WTC11 (cell line): ENCODE measurements at regions not wholly inside any gene's neighbourhood (a gene's known extent, or its start where the extent isn't known, plus 50 kb on each side); places are given as distances from the start of the nearest gene placed in this dataset.

Experiments
- ATAC-seq: fragments of 200-7000 bp; cut with Tn5 transposase; 2 replicates; pipeline ENCODE4 v1.10.0; 2021; ENCODE audit warnings: mild to moderate bottlenecking, moderate library complexity
- CTCF ChIA-PET: fragments of 300-600 bp; sonication (Branson Sonifier 250); formaldehyde crosslinking; loops from one replicate; lab custom pipeline; 2021; ENCODE audit warnings: antibody characterized with exemption; lab: Charles Lee
- POLR2A ChIA-PET: fragments of 350-600 bp; sonication (Branson Sonifier 250); formaldehyde crosslinking; loops from one replicate; lab custom pipeline; 2021; ENCODE audit warnings: antibody characterized with exemption; lab: Charles Lee
- DNase-seq: peaks from one replicate; pipeline ENCODE4 v3.0.0; 2021; ENCODE audit warnings: low spot score
- H3K27ac Mint-ChIP-seq: 2 replicates; pipeline ENCODE4 v1.8.0; 2021; ENCODE audit warnings: mixed read lengths
- H3K27me3 Mint-ChIP-seq: 2 replicates; pipeline ENCODE4 v1.8.0; 2021; ENCODE audit warnings: low read depth, mild to moderate bottlenecking, moderate library complexity, mixed read lengths
- H3K36me3 Mint-ChIP-seq: 2 replicates; pipeline ENCODE4 v1.8.0; 2021; ENCODE audit warnings: mixed read lengths
- H3K4me1 Mint-ChIP-seq: 2 replicates; pipeline ENCODE4 v1.8.0; 2022; ENCODE audit warnings: mixed read lengths
- H3K4me3 Mint-ChIP-seq: 2 replicates; pipeline ENCODE4 v1.8.0; 2021; ENCODE audit warnings: mild to moderate bottlenecking, moderate library complexity, mixed read lengths
- H3K9me3 Mint-ChIP-seq: 2 replicates; pipeline ENCODE4 v1.8.0; 2021; ENCODE audit warnings: mixed read lengths
- CREB1 ChIP-seq: sonication (generic); formaldehyde crosslinking; IDR thresholded peaks from 2 replicates; pipeline ENCODE4 v1.8.0; 2023; ENCODE audit warnings: mild to moderate bottlenecking, missing genetic modification reagents
- ETV6 ChIP-seq: sonication (generic); formaldehyde crosslinking; IDR thresholded peaks from 2 replicates; pipeline ENCODE4 v1.8.1; 2022; ENCODE audit warnings: mild to moderate bottlenecking, missing genetic modification reagents
- GRHL2 ChIP-seq: fragments of 250-450 bp; sonication (Bioruptor Pico); IDR thresholded peaks from 2 replicates; pipeline ENCODE4 v1.8.0; 2022; ENCODE audit warnings: mild to moderate bottlenecking, moderate library complexity; ENCODE audit not compliant: insufficient replicate concordance, severe bottlenecking
- IRF2 ChIP-seq: sonication (generic); formaldehyde crosslinking; IDR thresholded peaks from 2 replicates; pipeline ENCODE4 v1.8.0; 2022; ENCODE audit warnings: low read depth, missing genetic modification reagents, borderline replicate concordance
- NFE2L1 ChIP-seq: sonication (generic); formaldehyde crosslinking; IDR thresholded peaks from 2 replicates; pipeline ENCODE4 v1.8.1; 2023; ENCODE audit warnings: missing genetic modification reagents
- NR1H2 ChIP-seq: sonication (generic); formaldehyde crosslinking; IDR thresholded peaks from 2 replicates; pipeline ENCODE4 v1.9.0; 2021; ENCODE audit warnings: mild to moderate bottlenecking, moderate library complexity, missing genetic modification reagents
- NR3C1 ChIP-seq: sonication (generic); formaldehyde crosslinking; conservative IDR thresholded peaks from 2 replicates; pipeline ENCODE4 v1.8.1; 2023; ENCODE audit warnings: low read depth, mild to moderate bottlenecking, missing genetic modification reagents
- ZNF138 ChIP-seq: sonication (generic); formaldehyde crosslinking; conservative IDR thresholded peaks from 2 replicates; pipeline ENCODE4 v1.8.1; 2022; ENCODE audit warnings: mild to moderate bottlenecking, moderate library complexity, missing genetic modification reagents
- ZNF232 ChIP-seq: sonication (generic); formaldehyde crosslinking; IDR thresholded peaks from 2 replicates; pipeline ENCODE4 v1.8.0; 2022; ENCODE audit warnings: mild to moderate bottlenecking, missing genetic modification reagents
- ZNF317 ChIP-seq: sonication (generic); formaldehyde crosslinking; IDR thresholded peaks from 2 replicates; pipeline ENCODE4 v1.8.1; 2023; ENCODE audit warnings: low read depth, mild to moderate bottlenecking, moderate library complexity, missing genetic modification reagents, borderline replicate concordance
- ZNF671 ChIP-seq: fragments of 250-450 bp; sonication (Bioruptor Pico); IDR thresholded peaks from 2 replicates; pipeline ENCODE4 v1.8.0; 2021; ENCODE audit warnings: mild to moderate bottlenecking
- TF ChIP-seq, protein P1 (sequence below): fragments of 200-600 bp; IDR thresholded peaks from 2 replicates; pipeline ENCODE4 v1.8.0; 2022; ENCODE audit warnings: antibody characterized with exemption
- TF ChIP-seq, protein P2 (sequence below): fragments of 250-450 bp; sonication (Bioruptor Pico); IDR thresholded peaks from 2 replicates; pipeline ENCODE4 v1.9.0; 2021; ENCODE audit warnings: moderate library complexity, mild to moderate bottlenecking, inconsistent platforms, borderline replicate concordance
- TF ChIP-seq, protein P3 (sequence below): fragments of 250-450 bp; sonication (Bioruptor Pico); IDR thresholded peaks from 2 replicates; pipeline ENCODE4 v1.9.0; 2021; ENCODE audit warnings: mild to moderate bottlenecking, borderline replicate concordance
- TF ChIP-seq, protein P4 (sequence below): fragments of 250-450 bp; sonication (Bioruptor Pico); conservative IDR thresholded peaks from 2 replicates; pipeline ENCODE4 v1.9.0; 2021; ENCODE audit warnings: mild to moderate bottlenecking
- TF ChIP-seq, protein P5 (sequence below): sonication (generic); formaldehyde crosslinking; IDR thresholded peaks from 2 replicates; pipeline ENCODE4 v1.8.0; 2023; ENCODE audit warnings: mild to moderate bottlenecking, missing genetic modification reagents
- TF ChIP-seq, protein P6 (sequence below): fragments of 250-450 bp; sonication (Bioruptor Pico); IDR thresholded peaks from 2 replicates; pipeline ENCODE4 v1.9.0; 2021; ENCODE audit warnings: mild to moderate bottlenecking
- TF ChIP-seq, protein P7 (sequence below): sonication (generic); formaldehyde crosslinking; IDR thresholded peaks from 2 replicates; pipeline ENCODE4 v1.8.1; 2023; ENCODE audit warnings: mild to moderate bottlenecking, missing genetic modification reagents
- TF ChIP-seq, protein P8 (sequence below): sonication (generic); formaldehyde crosslinking; IDR thresholded peaks from 2 replicates; pipeline ENCODE4 v1.8.1; 2023; ENCODE audit warnings: mild to moderate bottlenecking, missing genetic modification reagents

DNA sequence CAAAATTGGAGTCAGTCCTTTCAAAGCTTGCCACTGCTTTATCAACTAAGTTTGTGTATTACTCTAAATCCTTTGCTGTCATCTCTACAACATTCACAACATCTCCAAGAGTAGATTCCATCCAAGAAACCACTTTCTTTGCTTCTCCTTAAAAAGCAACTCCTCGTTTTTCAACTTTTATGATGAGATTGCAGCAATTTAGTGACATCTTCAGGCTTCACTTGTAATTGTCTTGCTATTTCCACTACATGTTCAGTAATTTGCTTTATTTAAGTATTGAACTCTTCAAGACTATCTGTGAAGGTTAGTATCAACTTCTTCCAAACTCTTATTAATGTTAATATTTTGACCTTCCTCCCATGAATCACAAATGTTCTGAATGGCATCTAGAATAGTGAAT is 747.9 kb downstream of the TMTC2 start:
- ATAC-seq (no peak), DNase-seq (no peak)
- H3K9me3 Mint-ChIP-seq: peaks cover 25% of the 10 kb centered on the region
- no peaks in the 10 kb centered on the region for H3K27me3 Mint-ChIP-seq
- ChIA-PET CTCF (no interaction called here), POLR2A (no interaction called here)
- H3K27ac Mint-ChIP-seq: no peak overlapping the region
- H3K4me3 Mint-ChIP-seq: no peak overlapping the region
- no peaks in the 10 kb centered on the region for H3K4me1 Mint-ChIP-seq
- TF ChIP-seq ZNF671 (CRISPR knock-in tag): no peak
- TF ChIP-seq ZNF232 (CRISPR knock-in tag): no peak
- TF ChIP-seq, protein P1, sequence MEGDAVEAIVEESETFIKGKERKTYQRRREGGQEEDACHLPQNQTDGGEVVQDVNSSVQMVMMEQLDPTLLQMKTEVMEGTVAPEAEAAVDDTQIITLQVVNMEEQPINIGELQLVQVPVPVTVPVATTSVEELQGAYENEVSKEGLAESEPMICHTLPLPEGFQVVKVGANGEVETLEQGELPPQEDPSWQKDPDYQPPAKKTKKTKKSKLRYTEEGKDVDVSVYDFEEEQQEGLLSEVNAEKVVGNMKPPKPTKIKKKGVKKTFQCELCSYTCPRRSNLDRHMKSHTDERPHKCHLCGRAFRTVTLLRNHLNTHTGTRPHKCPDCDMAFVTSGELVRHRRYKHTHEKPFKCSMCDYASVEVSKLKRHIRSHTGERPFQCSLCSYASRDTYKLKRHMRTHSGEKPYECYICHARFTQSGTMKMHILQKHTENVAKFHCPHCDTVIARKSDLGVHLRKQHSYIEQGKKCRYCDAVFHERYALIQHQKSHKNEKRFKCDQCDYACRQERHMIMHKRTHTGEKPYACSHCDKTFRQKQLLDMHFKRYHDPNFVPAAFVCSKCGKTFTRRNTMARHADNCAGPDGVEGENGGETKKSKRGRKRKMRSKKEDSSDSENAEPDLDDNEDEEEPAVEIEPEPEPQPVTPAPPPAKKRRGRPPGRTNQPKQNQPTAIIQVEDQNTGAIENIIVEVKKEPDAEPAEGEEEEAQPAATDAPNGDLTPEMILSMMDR: no peak
- TF ChIP-seq, protein P2, sequence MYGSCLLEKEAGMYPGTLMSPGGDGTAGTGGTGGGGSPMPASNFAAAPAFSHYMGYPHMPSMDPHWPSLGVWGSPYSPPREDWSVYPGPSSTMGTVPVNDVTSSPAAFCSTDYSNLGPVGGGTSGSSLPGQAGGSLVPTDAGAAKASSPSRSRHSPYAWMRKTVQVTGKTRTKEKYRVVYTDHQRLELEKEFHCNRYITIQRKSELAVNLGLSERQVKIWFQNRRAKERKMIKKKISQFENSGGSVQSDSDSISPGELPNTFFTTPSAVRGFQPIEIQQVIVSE (CRISPR knock-in tag): no peak
- TF ChIP-seq, protein P3, sequence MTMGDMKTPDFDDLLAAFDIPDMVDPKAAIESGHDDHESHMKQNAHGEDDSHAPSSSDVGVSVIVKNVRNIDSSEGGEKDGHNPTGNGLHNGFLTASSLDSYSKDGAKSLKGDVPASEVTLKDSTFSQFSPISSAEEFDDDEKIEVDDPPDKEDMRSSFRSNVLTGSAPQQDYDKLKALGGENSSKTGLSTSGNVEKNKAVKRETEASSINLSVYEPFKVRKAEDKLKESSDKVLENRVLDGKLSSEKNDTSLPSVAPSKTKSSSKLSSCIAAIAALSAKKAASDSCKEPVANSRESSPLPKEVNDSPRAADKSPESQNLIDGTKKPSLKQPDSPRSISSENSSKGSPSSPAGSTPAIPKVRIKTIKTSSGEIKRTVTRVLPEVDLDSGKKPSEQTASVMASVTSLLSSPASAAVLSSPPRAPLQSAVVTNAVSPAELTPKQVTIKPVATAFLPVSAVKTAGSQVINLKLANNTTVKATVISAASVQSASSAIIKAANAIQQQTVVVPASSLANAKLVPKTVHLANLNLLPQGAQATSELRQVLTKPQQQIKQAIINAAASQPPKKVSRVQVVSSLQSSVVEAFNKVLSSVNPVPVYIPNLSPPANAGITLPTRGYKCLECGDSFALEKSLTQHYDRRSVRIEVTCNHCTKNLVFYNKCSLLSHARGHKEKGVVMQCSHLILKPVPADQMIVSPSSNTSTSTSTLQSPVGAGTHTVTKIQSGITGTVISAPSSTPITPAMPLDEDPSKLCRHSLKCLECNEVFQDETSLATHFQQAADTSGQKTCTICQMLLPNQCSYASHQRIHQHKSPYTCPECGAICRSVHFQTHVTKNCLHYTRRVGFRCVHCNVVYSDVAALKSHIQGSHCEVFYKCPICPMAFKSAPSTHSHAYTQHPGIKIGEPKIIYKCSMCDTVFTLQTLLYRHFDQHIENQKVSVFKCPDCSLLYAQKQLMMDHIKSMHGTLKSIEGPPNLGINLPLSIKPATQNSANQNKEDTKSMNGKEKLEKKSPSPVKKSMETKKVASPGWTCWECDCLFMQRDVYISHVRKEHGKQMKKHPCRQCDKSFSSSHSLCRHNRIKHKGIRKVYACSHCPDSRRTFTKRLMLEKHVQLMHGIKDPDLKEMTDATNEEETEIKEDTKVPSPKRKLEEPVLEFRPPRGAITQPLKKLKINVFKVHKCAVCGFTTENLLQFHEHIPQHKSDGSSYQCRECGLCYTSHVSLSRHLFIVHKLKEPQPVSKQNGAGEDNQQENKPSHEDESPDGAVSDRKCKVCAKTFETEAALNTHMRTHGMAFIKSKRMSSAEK (CRISPR knock-in tag): no peak
- no peak for TF ChIP-seq IRF2 (CRISPR knock-in tag)
- TF ChIP-seq CREB1: no peak
- TF ChIP-seq, protein P4, sequence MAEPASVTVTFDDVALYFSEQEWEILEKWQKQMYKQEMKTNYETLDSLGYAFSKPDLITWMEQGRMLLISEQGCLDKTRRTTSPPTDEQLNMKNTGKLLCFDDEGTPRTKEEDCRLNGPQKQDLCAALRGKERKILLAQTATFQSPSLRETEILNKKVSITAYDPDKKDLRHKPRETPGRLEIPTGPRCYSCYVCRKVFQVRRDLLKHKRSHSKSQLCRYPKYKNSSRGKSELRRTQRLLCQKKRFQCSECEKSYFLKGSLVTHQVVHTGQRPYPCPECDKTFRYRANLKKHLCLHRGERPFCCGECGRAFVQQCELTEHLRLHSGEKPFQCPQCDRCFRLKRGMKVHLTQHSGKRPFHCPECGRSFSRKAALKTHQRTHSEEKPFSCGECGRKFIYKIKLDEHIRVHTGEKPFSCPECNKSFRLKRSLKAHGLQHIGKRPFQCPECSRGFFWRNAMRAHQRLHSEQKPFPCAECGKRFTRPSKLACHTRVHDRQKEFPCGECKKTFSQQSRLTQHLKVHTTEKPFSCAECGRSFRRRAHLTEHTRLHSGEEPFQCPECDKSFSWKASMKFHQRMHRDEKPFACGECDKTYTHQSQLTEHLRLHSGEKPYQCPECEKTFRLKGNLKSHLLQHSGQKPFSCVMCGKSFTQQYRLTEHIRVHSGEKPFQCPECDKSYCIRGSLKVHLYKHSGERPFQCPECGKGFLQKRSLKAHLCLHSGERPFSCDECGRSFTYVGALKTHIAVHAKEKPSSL (CRISPR knock-in tag): no peak
- TF ChIP-seq, protein P5, sequence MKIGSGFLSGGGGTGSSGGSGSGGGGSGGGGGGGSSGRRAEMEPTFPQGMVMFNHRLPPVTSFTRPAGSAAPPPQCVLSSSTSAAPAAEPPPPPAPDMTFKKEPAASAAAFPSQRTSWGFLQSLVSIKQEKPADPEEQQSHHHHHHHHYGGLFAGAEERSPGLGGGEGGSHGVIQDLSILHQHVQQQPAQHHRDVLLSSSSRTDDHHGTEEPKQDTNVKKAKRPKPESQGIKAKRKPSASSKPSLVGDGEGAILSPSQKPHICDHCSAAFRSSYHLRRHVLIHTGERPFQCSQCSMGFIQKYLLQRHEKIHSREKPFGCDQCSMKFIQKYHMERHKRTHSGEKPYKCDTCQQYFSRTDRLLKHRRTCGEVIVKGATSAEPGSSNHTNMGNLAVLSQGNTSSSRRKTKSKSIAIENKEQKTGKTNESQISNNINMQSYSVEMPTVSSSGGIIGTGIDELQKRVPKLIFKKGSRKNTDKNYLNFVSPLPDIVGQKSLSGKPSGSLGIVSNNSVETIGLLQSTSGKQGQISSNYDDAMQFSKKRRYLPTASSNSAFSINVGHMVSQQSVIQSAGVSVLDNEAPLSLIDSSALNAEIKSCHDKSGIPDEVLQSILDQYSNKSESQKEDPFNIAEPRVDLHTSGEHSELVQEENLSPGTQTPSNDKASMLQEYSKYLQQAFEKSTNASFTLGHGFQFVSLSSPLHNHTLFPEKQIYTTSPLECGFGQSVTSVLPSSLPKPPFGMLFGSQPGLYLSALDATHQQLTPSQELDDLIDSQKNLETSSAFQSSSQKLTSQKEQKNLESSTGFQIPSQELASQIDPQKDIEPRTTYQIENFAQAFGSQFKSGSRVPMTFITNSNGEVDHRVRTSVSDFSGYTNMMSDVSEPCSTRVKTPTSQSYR (CRISPR knock-in tag): no peak
- TF ChIP-seq NFE2L1 (CRISPR knock-in tag): no peak
- no peak for TF ChIP-seq NR1H2 (CRISPR knock-in tag)
- TF ChIP-seq ETV6 (CRISPR knock-in tag): no peak
- TF ChIP-seq, protein P6, sequence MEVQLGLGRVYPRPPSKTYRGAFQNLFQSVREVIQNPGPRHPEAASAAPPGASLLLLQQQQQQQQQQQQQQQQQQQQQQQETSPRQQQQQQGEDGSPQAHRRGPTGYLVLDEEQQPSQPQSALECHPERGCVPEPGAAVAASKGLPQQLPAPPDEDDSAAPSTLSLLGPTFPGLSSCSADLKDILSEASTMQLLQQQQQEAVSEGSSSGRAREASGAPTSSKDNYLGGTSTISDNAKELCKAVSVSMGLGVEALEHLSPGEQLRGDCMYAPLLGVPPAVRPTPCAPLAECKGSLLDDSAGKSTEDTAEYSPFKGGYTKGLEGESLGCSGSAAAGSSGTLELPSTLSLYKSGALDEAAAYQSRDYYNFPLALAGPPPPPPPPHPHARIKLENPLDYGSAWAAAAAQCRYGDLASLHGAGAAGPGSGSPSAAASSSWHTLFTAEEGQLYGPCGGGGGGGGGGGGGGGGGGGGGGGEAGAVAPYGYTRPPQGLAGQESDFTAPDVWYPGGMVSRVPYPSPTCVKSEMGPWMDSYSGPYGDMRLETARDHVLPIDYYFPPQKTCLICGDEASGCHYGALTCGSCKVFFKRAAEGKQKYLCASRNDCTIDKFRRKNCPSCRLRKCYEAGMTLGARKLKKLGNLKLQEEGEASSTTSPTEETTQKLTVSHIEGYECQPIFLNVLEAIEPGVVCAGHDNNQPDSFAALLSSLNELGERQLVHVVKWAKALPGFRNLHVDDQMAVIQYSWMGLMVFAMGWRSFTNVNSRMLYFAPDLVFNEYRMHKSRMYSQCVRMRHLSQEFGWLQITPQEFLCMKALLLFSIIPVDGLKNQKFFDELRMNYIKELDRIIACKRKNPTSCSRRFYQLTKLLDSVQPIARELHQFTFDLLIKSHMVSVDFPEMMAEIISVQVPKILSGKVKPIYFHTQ (CRISPR knock-in tag): no peak
- TF ChIP-seq ZNF317 (CRISPR knock-in tag): no peak
- TF ChIP-seq ZNF138 (CRISPR knock-in tag): no peak
- TF ChIP-seq, protein P7, sequence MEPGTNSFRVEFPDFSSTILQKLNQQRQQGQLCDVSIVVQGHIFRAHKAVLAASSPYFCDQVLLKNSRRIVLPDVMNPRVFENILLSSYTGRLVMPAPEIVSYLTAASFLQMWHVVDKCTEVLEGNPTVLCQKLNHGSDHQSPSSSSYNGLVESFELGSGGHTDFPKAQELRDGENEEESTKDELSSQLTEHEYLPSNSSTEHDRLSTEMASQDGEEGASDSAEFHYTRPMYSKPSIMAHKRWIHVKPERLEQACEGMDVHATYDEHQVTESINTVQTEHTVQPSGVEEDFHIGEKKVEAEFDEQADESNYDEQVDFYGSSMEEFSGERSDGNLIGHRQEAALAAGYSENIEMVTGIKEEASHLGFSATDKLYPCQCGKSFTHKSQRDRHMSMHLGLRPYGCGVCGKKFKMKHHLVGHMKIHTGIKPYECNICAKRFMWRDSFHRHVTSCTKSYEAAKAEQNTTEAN (CRISPR knock-in tag): no peak
- TF ChIP-seq GRHL2 (CRISPR knock-in tag): no peak
- TF ChIP-seq, protein P8, sequence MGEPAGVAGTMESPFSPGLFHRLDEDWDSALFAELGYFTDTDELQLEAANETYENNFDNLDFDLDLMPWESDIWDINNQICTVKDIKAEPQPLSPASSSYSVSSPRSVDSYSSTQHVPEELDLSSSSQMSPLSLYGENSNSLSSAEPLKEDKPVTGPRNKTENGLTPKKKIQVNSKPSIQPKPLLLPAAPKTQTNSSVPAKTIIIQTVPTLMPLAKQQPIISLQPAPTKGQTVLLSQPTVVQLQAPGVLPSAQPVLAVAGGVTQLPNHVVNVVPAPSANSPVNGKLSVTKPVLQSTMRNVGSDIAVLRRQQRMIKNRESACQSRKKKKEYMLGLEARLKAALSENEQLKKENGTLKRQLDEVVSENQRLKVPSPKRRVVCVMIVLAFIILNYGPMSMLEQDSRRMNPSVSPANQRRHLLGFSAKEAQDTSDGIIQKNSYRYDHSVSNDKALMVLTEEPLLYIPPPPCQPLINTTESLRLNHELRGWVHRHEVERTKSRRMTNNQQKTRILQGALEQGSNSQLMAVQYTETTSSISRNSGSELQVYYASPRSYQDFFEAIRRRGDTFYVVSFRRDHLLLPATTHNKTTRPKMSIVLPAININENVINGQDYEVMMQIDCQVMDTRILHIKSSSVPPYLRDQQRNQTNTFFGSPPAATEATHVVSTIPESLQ (CRISPR knock-in tag): no peak
- no peak for TF ChIP-seq NR3C1 (CRISPR knock-in tag)
- peaks cover 7% of the 10 kb centered on the region for H3K36me3 Mint-ChIP-seq
